ENCODE measurements at regions not wholly inside any gene's neighbourhood (a gene's known extent, or its start where the extent isn't known, plus 50 kb on each side); places are given as distances from the start of the nearest gene placed in this dataset.

GRCh38 chr12:4979737-4980136, 63.9 kb upstream of the KCNA5 start:
- H3K27me3 ChIP-seq: peaks cover 0 to 66% of the 10 kb centered on the region in 2 donors
- ATAC-seq (no peak), DNase-seq (no peak)
- no peaks in the 10 kb centered on the region for H3K9me3 ChIP-seq
- no peak overlapping the region for H3K4me3 ChIP-seq
- no peaks in the 10 kb centered on the region for H3K4me1 ChIP-seq
- H3K36me3 ChIP-seq: no peaks in the 10 kb centered on the region
- intact Hi-C loops (cut with DNase I): no loop called here
- H3K27ac ChIP-seq: no peak overlapping the region
- TF ChIP-seq CTCF (IDR thresholded peaks at IDR 0.05): no peak

- no peaks in the 10 kb centered on the region for H3K36me3 ChIP-seq
- H3K4me1 ChIP-seq: no peaks in the 10 kb centered on the region
- H3K27me3 ChIP-seq: peaks cover 0 to 71% of the 10 kb centered on the region in 2 donors
- intact Hi-C loops (cut with DNase I): no loop called here
- no peak overlapping the region for H3K4me3 ChIP-seq
- DNase-seq: no peak
- H3K9me3 ChIP-seq: no peaks in the 10 kb centered on the region
- no peak for TF ChIP-seq CTCF (IDR thresholded peaks at IDR 0.05)
- no peak overlapping the region for H3K27ac ChIP-seq
- ATAC-seq: no peak
These were observed 59.3 kb upstream of the KCNA5 start for GRCh38 chr12:4984344-4984743.

GRCh38 chr12:4984971-4985370, 58.7 kb upstream of the KCNA5 start:
- Histone ChIP-seq H3K27me3 (peaks cover 0 to 68% of the 10 kb centered on the region in 2 donors), H3K9me3 (no peaks in the 10 kb centered on the region), H3K36me3 (no peaks in the 10 kb centered on the region), H3K27ac (no peak overlapping the region), H3K4me3 (no peak overlapping the region), H3K4me1 (no peaks in the 10 kb centered on the region)
- TF ChIP-seq CTCF (IDR thresholded peaks at IDR 0.05): no peak
- ATAC-seq (no peak), DNase-seq (no peak)
- intact Hi-C loops (cut with DNase I): no loop called here

- no peak for TF ChIP-seq CTCF (IDR thresholded peaks at IDR 0.05)
- DNase-seq (no peak), ATAC-seq (no peak)
- no peaks in the 10 kb centered on the region for H3K36me3 ChIP-seq
- H3K4me3 ChIP-seq: no peak overlapping the region
- intact Hi-C loops (cut with DNase I): no loop called here
- H3K4me1 ChIP-seq: no peaks in the 10 kb centered on the region
- H3K27me3 ChIP-seq: peaks cover 0 to 67% of the 10 kb centered on the region in 2 donors
- H3K27ac ChIP-seq: no peak overlapping the region
- no peaks in the 10 kb centered on the region for H3K9me3 ChIP-seq
These were observed 57.9 kb upstream of the KCNA5 start for GRCh38 chr12:4985820-4986219.

- no peaks in the 10 kb centered on the region for H3K36me3 ChIP-seq
- no peak overlapping the region for H3K27ac ChIP-seq
- no peak for TF ChIP-seq CTCF (IDR thresholded peaks at IDR 0.05)
- H3K4me1 ChIP-seq: no peaks in the 10 kb centered on the region
- intact Hi-C loops (cut with DNase I): no loop called here
- DNase-seq (no peak), ATAC-seq (no peak)
- H3K9me3 ChIP-seq: no peaks in the 10 kb centered on the region
- peaks cover 0 to 70% of the 10 kb centered on the region in 2 donors for H3K27me3 ChIP-seq
- H3K4me3 ChIP-seq: no peak overlapping the region
These were observed 56.3 kb upstream of the KCNA5 start for GRCh38 chr12:4987076-4988046.
